ENCODE measurements at regions not wholly inside any gene's neighbourhood (a gene's known extent, or its start where the extent isn't known, plus 50 kb on each side); places are given as distances from the start of the nearest gene placed in this dataset.

DNA sequence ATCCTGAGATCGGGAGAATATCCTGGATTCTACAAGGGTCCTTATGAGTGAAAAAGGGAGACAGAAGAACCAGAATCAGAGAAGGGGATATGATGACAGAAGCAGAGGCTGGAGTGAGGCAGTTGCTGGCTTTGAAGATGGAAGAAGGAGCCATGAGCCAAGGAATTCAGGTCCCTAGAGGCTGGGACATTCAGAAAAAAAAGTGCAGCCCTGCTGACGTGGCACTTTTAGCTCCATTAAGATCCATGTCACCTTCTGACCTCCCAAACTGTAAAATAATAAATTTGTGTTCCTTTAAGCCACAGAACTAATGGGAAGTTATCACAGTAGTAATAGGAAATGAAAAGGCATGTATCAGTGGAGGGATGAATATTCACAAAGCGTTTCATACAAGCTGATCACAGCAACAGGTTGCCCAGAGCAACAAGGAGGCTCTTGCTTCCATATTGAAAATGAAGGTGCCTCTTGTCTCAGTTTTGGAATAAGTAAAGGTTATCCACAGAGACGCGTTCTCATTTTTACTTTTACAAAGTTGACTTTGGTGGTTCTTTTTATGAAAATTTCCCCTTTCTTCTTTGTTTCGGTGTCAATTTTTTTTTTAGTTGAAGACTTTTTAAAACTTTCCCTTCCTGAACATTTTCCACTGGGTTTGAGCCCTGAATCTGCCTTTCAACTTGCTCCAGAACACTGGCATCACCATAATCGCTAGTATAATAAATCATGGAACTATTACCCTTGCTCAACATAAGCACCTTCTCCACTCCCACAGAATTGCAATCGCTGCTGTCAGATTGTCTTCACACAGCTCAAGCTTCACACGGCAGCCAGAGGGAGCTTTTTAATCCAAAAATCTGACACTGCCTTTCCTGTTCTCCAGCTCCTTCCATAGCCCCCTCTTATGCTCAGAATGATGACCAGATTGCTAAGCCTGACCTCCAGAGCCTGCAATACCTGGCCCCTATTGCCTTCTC lies 127.6 kb upstream of the RBPJ start:
- H3K9ac ChIP-seq (ENCODE audit: low read depth, low read length): no peak overlapping the region
- H3K27ac ChIP-seq (ENCODE audit: low read length): no peak overlapping the region
- no peaks in the 10 kb centered on the region for H3K4me1 ChIP-seq (ENCODE audit: insufficient read depth, low read length)
- H3K27me3 ChIP-seq (ENCODE audit: insufficient read depth, low read length, poor library complexity): peaks cover 7% of the 10 kb centered on the region
- H3K79me2 ChIP-seq (ENCODE audit: insufficient read depth, low read length): no peaks in the 10 kb centered on the region
- H4K20me1 ChIP-seq (ENCODE audit: insufficient read depth, low read length): no peaks in the 10 kb centered on the region
- no peak overlapping the region for H3K4me3 ChIP-seq (ENCODE audit: low read depth in 1 of 2, low read length in 2 of 2)
- H3K36me3 ChIP-seq (ENCODE audit: insufficient read depth, low read length): no peaks in the 10 kb centered on the region
- ATAC-seq (ENCODE audit: insufficient read depth, low read depth) (no peak), DNase-seq (no peak)
- no peak overlapping the region for H3K4me2 ChIP-seq (ENCODE audit: insufficient read depth, low read length)
- H2AFZ ChIP-seq (ENCODE audit: low read depth, low read length): no peak overlapping the region
- TF ChIP-seq, protein P1, sequence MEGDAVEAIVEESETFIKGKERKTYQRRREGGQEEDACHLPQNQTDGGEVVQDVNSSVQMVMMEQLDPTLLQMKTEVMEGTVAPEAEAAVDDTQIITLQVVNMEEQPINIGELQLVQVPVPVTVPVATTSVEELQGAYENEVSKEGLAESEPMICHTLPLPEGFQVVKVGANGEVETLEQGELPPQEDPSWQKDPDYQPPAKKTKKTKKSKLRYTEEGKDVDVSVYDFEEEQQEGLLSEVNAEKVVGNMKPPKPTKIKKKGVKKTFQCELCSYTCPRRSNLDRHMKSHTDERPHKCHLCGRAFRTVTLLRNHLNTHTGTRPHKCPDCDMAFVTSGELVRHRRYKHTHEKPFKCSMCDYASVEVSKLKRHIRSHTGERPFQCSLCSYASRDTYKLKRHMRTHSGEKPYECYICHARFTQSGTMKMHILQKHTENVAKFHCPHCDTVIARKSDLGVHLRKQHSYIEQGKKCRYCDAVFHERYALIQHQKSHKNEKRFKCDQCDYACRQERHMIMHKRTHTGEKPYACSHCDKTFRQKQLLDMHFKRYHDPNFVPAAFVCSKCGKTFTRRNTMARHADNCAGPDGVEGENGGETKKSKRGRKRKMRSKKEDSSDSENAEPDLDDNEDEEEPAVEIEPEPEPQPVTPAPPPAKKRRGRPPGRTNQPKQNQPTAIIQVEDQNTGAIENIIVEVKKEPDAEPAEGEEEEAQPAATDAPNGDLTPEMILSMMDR (IDR thresholded peaks at IDR 0.05; ENCODE audit: borderline replicate concordance, extremely low read depth, low read length, poor library complexity, severe bottlenecking): no peak
- TF ChIP-seq EZH2 (IDR thresholded peaks at IDR 0.05; ENCODE audit: borderline replicate concordance, low read depth, low read length, severe bottlenecking): no peak
- H3K9me3 ChIP-seq (ENCODE audit: insufficient read depth, low read length, severe bottlenecking): no peaks in the 10 kb centered on the region

DNA sequence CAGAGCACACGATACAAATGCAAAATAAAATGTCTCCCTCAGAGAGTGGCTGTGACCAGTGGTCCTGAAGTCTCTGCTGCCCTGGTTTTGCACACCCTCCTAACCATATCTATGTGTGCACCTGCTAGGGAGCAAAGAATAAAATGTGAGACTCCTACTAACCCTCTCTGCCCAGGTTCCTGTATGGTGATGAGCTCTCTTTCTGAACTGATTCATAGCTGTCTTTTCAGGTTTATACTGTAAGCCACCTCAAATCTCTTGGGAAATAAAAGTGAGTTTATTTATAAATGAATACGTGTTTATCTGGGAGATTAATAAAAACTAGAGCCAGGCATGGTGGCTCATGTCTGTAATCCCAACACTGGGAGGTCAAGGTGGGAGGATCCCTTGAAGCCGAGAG lies 126.0 kb upstream of the RBPJ start:
- Histone ChIP-seq H3K9ac (ENCODE audit: low read depth, low read length) (no peak overlapping the region), H3K4me1 (ENCODE audit: insufficient read depth, low read length) (no peaks in the 10 kb centered on the region), H4K20me1 (ENCODE audit: insufficient read depth, low read length) (no peaks in the 10 kb centered on the region), H3K79me2 (ENCODE audit: insufficient read depth, low read length) (no peaks in the 10 kb centered on the region), H3K27me3 (ENCODE audit: insufficient read depth, low read length, poor library complexity) (peaks cover 7% of the 10 kb centered on the region), H3K9me3 (ENCODE audit: insufficient read depth, low read length, severe bottlenecking) (no peaks in the 10 kb centered on the region), H2AFZ (ENCODE audit: low read depth, low read length) (no peak overlapping the region), H3K27ac (ENCODE audit: low read length) (no peak overlapping the region), H3K4me2 (ENCODE audit: insufficient read depth, low read length) (no peak overlapping the region), H3K36me3 (ENCODE audit: insufficient read depth, low read length) (no peaks in the 10 kb centered on the region), H3K4me3 (ENCODE audit: low read depth in 1 of 2, low read length in 2 of 2) (no peak overlapping the region)
- no peak for ATAC-seq (ENCODE audit: insufficient read depth, low read depth)
- no peak for DNase-seq
- TF ChIP-seq EZH2 (IDR thresholded peaks at IDR 0.05; ENCODE audit: borderline replicate concordance, low read depth, low read length, severe bottlenecking): no peak
- TF ChIP-seq, protein P1 (IDR thresholded peaks at IDR 0.05; ENCODE audit: borderline replicate concordance, extremely low read depth, low read length, poor library complexity, severe bottlenecking): no peak

DNA sequence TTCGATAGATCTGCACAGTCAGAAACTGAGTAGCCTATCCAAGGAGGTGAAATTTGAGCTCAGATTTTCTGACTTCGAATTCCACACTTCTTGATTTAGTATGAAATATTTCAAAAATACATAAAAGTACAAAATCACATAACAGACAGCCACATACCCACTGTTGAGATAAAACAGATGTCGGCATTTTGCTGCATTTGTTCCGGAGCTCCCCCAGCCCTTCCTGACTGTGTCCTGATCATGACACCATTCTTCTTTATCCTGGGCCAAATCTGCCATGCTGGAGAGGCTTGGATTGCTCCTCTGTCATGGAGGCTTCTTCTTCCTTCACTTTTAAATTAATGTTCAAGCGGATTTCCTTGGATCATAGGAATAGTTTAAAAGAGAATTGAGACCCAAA lies 124.2 kb upstream of the RBPJ start:
- no peaks in the 10 kb centered on the region for H4K20me1 ChIP-seq (ENCODE audit: insufficient read depth, low read length)
- H3K27me3 ChIP-seq (ENCODE audit: insufficient read depth, low read length, poor library complexity): peaks cover 7% of the 10 kb centered on the region
- no peak for TF ChIP-seq EZH2 (IDR thresholded peaks at IDR 0.05; ENCODE audit: borderline replicate concordance, low read depth, low read length, severe bottlenecking)
- TF ChIP-seq, protein P1 (IDR thresholded peaks at IDR 0.05; ENCODE audit: borderline replicate concordance, extremely low read depth, low read length, poor library complexity, severe bottlenecking): no peak
- no peak overlapping the region for H3K27ac ChIP-seq (ENCODE audit: low read length)
- H3K36me3 ChIP-seq (ENCODE audit: insufficient read depth, low read length): no peaks in the 10 kb centered on the region
- no peaks in the 10 kb centered on the region for H3K79me2 ChIP-seq (ENCODE audit: insufficient read depth, low read length)
- no peaks in the 10 kb centered on the region for H3K9me3 ChIP-seq (ENCODE audit: insufficient read depth, low read length, severe bottlenecking)
- H3K9ac ChIP-seq (ENCODE audit: low read depth, low read length): no peak overlapping the region
- H3K4me3 ChIP-seq (ENCODE audit: low read depth in 1 of 2, low read length in 2 of 2): no peak overlapping the region
- ATAC-seq (ENCODE audit: insufficient read depth, low read depth) (no peak), DNase-seq (no peak)
- H3K4me2 ChIP-seq (ENCODE audit: insufficient read depth, low read length): no peak overlapping the region
- no peaks in the 10 kb centered on the region for H3K4me1 ChIP-seq (ENCODE audit: insufficient read depth, low read length)
- no peak overlapping the region for H2AFZ ChIP-seq (ENCODE audit: low read depth, low read length)
